Activated T-cell treated with anti-CD3 and anti-CD28 coated beads, Interleukin-2, amount 50 U/mL, for 72 hours (primary cell): ENCODE measurements at regions not wholly inside any gene's neighbourhood (a gene's known extent, or its start where the extent isn't known, plus 50 kb on each side); places are given as distances from the start of the nearest gene placed in this dataset.

Source experiments
- ATAC-seq, 2 donors: fragments of 150-1000 bp; cut with Tn5 transposase; replicated peaks in 1 of 2; 2 replicates each; pipeline ENCODE4 v1.10.0; 2021; ENCODE audit warnings: moderate library complexity in 2 of 2, mild to moderate bottlenecking in 1 of 2
- DNase-seq, 2 donors: peaks; one replicate each; pipeline ENCODE4 v3.0.0; 2021 to 2022; ENCODE audit warnings: mixed read lengths in 1 of 2
- H3K27ac Mint-ChIP-seq: one replicate; pipeline ENCODE4 v1.8.0; 2022; ENCODE audit warnings: mild to moderate bottlenecking, moderate library complexity, mixed read lengths
- H3K27me3 Mint-ChIP-seq: one replicate; pipeline ENCODE4 v1.8.0; 2022; ENCODE audit warnings: low read depth, mixed read lengths
- H3K36me3 Mint-ChIP-seq, 2 donors: one replicate each; pipeline ENCODE4 v1.8.0; 2022; ENCODE audit warnings: mixed read lengths in 2 of 2, mild to moderate bottlenecking in 1 of 2; ENCODE audit not compliant: insufficient read depth in 2 of 2
- H3K4me1 Mint-ChIP-seq: one replicate; pipeline ENCODE4 v1.8.0; 2022; ENCODE audit warnings: low read depth, mixed read lengths
- H3K4me3 Mint-ChIP-seq, 2 donors: one replicate each; pipeline ENCODE4 v1.8.0; 2022; ENCODE audit warnings: mild to moderate bottlenecking in 2 of 2, mixed read lengths in 2 of 2, moderate library complexity in 2 of 2
- H3K9me3 Mint-ChIP-seq, 2 donors: one replicate each; pipeline ENCODE4 v1.8.0; 2022; ENCODE audit warnings: mixed read lengths in 2 of 2

DNA sequence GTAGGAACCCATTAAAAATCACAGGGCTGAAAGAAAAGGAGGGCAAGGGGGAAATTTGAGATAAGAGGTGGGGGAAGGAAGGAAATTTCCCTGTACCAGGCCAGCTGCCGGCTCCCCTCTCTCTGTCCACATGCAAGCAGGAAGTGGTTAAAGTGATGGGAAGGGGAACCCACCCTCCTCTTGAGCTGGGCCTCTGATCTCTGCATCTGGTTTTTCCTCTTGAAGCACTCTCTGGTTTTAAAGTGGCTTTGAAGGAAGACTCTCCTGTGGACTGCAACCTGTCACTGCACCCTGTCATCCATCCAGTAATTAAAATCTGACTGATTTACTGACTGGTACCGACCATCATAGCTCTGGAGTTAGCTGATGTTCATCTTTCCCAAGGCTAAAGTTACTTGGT, 239.6 kb downstream of the TSHZ3 start:
- Mint-ChIP-seq H3K36me3 (no peaks in the 10 kb centered on the region), H3K9me3 (no peaks in the 10 kb centered on the region), H3K27ac (no peak overlapping the region), H3K4me1 (peaks cover 14% of the 10 kb centered on the region), H3K4me3 (no peak overlapping the region), H3K27me3 (peaks cover 48% of the 10 kb centered on the region)
- ATAC-seq (no peak), DNase-seq (no peak)

DNA sequence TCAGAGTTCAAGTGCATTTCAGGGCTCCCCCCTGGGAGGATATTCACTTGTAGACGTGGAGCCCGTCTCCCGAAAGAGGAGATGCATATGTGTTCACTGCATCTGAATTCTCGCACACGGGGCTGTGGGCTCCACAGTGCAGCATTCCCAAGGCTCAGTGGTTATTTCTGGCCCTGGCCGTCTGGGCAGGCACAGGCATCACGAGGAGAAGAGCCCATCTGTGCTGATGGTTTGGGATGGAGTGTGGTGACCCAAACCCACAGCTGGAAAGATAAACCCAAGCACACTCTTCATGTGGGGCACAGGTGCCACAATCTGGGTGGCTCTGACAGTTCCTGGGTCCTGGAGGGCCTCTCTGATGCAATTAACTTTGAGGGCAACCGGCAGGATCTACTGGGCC, 242.1 kb downstream of the TSHZ3 start:
- ATAC-seq (no peak), DNase-seq (no peak)
- no peak overlapping the region for H3K4me3 Mint-ChIP-seq
- peaks cover 14% of the 10 kb centered on the region for H3K4me1 Mint-ChIP-seq
- no peaks in the 10 kb centered on the region for H3K36me3 Mint-ChIP-seq
- peaks cover 31% of the 10 kb centered on the region for H3K27me3 Mint-ChIP-seq
- H3K27ac Mint-ChIP-seq, result no peak overlapping the region
- no peaks in the 10 kb centered on the region for H3K9me3 Mint-ChIP-seq

DNA sequence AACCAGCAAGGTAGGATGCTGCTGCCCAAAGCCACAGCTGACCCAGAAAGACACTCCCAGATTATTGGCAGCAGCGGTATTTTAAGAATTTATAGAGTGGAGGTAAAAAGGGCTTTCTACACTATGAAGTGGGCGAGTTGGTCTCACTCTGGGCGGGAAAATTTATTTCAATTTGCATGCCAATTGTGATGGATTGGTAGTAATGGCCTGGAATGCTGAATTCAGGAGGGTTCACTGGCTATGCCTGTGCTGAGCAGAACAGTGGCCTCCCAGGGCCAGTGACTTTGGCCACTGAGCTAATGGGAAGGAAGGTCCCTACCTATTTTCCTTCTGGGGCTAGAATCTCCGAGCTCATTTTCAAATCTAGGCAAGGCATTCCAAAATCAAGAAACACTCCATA, 243.5 kb downstream of the TSHZ3 start:
- Mint-ChIP-seq H3K4me3 (no peak overlapping the region), H3K9me3 (no peaks in the 10 kb centered on the region), H3K4me1 (peaks cover 14% of the 10 kb centered on the region), H3K27me3 (peaks cover 19% of the 10 kb centered on the region), H3K27ac (no peak overlapping the region), H3K36me3 (no peaks in the 10 kb centered on the region)
- DNase-seq (no peak), ATAC-seq (no peak)

DNA sequence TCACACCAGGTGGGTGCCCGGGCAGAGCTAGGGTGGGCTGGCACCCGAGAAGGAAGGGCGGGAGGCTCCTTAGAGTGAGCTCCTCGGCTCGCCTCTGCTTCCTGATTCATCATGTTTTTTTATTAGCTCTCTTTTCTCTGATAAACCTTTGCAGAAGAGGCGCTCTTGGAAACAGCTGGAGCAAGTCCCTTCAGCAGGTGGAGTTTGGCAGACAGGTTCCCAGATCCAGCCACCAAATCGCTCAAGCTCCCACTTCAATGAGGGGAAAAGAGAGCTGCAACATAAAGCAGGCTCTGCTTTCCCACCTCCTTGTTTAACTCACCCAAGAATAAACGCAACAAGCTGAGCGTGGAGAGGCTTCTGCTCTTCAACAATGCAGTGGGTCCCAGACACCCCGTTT, 244.8 kb downstream of the TSHZ3 start:
- no peak overlapping the region for H3K27ac Mint-ChIP-seq
- peaks cover 4% of the 10 kb centered on the region for H3K4me1 Mint-ChIP-seq
- H3K9me3 Mint-ChIP-seq, result no peaks in the 10 kb centered on the region
- no peaks in the 10 kb centered on the region for H3K36me3 Mint-ChIP-seq
- DNase-seq (no peak), ATAC-seq (no peak)
- H3K27me3 Mint-ChIP-seq, result peaks cover 13% of the 10 kb centered on the region
- H3K4me3 Mint-ChIP-seq, result no peak overlapping the region

- DNase-seq (no peak), ATAC-seq (no peak)
- Mint-ChIP-seq H3K27ac (no peak overlapping the region), H3K4me1 (no peaks in the 10 kb centered on the region), H3K36me3 (no peaks in the 10 kb centered on the region), H3K4me3 (no peak overlapping the region), H3K9me3 (no peaks in the 10 kb centered on the region), H3K27me3 (peaks cover under 1% of the 10 kb centered on the region)
These were observed 246.0 kb downstream of the TSHZ3 start for GRCh38 chr19:31103228-31103627.

- Mint-ChIP-seq H3K4me1 (no peaks in the 10 kb centered on the region), H3K27ac (no peak overlapping the region), H3K4me3 (no peak overlapping the region), H3K9me3 (no peaks in the 10 kb centered on the region), H3K27me3 (no peaks in the 10 kb centered on the region), H3K36me3 (no peaks in the 10 kb centered on the region)
- ATAC-seq (no peak), DNase-seq (no peak)
These were observed 246.6 kb downstream of the TSHZ3 start for GRCh38 chr19:31102674-31103073.

DNA sequence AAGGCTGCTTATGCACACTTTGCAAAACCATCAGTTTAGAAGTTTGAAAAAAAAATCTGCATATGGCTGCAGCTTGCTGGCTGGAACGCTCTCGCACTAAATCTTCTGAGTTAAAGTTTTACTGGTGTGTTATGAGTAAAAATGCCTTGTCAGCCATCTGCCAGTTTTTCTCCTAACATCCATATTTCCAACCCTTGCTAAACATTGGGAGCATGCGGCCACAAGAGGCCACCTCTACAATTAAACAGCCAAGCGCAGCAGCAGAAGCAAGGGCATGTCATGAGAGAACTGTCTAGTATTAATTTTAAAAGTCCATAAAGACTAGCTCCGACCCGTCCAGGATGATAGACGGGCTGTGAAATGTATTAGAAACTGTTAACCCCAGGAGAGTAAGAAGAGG, 248.3 kb downstream of the TSHZ3 start:
- DNase-seq (no peak), ATAC-seq (no peak)
- H3K27me3 Mint-ChIP-seq, result no peaks in the 10 kb centered on the region
- H3K9me3 Mint-ChIP-seq, result no peaks in the 10 kb centered on the region
- no peaks in the 10 kb centered on the region for H3K36me3 Mint-ChIP-seq
- no peak overlapping the region for H3K27ac Mint-ChIP-seq
- no peak overlapping the region for H3K4me3 Mint-ChIP-seq
- no peaks in the 10 kb centered on the region for H3K4me1 Mint-ChIP-seq

- Mint-ChIP-seq H3K27ac (no peak overlapping the region), H3K4me3 (no peak overlapping the region), H3K36me3 (no peaks in the 10 kb centered on the region)
These were observed 249.0 kb downstream of the TSHZ3 start for GRCh38 chr19:31100206-31100590.

GRCh38 chr19:31099515-31100205, 249.6 kb downstream of the TSHZ3 start:
- H3K27ac Mint-ChIP-seq, result no peak overlapping the region
- no peaks in the 10 kb centered on the region for H3K4me1 Mint-ChIP-seq
- H3K27me3 Mint-ChIP-seq, result no peaks in the 10 kb centered on the region
- no peaks in the 10 kb centered on the region for H3K9me3 Mint-ChIP-seq
- no peak for ATAC-seq
- DNase-seq, result no peak
- H3K36me3 Mint-ChIP-seq, result no peaks in the 10 kb centered on the region
- H3K4me3 Mint-ChIP-seq, result no peak overlapping the region

More at GRCh38 chr19:31100206-31100590, 249.0 kb downstream of the TSHZ3 start:
- Mint-ChIP-seq H3K4me1 (no peaks in the 10 kb centered on the region), H3K27me3 (no peaks in the 10 kb centered on the region), H3K9me3 (no peaks in the 10 kb centered on the region)
- no peak for ATAC-seq
- DNase-seq, result no peak

GRCh38 chr19:31098836-31099235, 250.4 kb downstream of the TSHZ3 start:
- Mint-ChIP-seq H3K4me1 (no peaks in the 10 kb centered on the region), H3K27ac (no peak overlapping the region), H3K27me3 (no peaks in the 10 kb centered on the region), H3K36me3 (no peaks in the 10 kb centered on the region), H3K9me3 (no peaks in the 10 kb centered on the region), H3K4me3 (no peak overlapping the region)
- no peak for ATAC-seq
- DNase-seq, result no peak

GRCh38 chr19:31096935-31097545, 252.2 kb downstream of the TSHZ3 start:
- Mint-ChIP-seq H3K36me3 (no peaks in the 10 kb centered on the region), H3K27me3 (no peaks in the 10 kb centered on the region), H3K4me1 (no peaks in the 10 kb centered on the region), H3K27ac (no peak overlapping the region), H3K4me3 (no peak overlapping the region), H3K9me3 (no peaks in the 10 kb centered on the region)
- no peak for DNase-seq
- no peak for ATAC-seq

DNA sequence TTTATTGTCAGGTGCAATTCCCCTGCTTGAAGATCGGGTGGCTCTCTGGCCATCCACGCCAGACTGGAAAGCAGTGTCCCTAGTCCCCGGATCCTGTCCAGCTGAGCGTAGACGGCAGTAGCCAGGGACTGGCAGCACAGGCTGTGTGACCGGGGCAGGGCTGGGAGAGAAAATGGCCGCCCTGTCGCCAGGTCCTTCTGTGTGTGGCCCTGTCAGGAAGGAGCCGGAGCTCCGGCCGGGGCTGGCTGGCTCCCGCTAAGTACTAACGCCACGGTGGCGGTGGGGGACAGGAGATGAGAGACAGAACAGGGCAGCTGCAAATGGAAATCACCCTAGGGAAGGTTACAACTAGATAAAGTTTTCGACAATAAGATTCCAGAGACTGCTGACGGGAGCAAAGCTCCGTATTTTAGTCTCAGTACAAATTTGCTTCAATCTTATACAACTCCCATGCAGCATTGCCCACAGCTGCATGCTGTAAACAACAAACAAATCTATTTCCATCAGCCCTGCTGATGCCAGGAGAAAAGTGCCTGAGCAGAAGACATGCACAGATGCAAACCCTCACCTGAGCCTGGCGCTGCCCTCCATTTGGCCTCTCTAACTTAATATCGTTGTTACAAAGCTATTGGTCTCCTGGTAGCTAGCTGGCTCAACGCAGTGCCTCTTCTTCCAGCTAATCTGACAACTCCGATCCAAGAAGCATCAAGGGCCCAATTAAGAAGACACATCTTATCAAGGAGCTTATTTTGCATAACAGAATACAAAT, 253.0 kb downstream of the TSHZ3 start:
- ATAC-seq (no peak), DNase-seq (no peak)
- Mint-ChIP-seq H3K36me3 (no peaks in the 10 kb centered on the region), H3K27ac (no peak overlapping the region), H3K9me3 (no peaks in the 10 kb centered on the region), H3K27me3 (no peaks in the 10 kb centered on the region), H3K4me3 (no peak overlapping the region), H3K4me1 (no peaks in the 10 kb centered on the region)

DNA sequence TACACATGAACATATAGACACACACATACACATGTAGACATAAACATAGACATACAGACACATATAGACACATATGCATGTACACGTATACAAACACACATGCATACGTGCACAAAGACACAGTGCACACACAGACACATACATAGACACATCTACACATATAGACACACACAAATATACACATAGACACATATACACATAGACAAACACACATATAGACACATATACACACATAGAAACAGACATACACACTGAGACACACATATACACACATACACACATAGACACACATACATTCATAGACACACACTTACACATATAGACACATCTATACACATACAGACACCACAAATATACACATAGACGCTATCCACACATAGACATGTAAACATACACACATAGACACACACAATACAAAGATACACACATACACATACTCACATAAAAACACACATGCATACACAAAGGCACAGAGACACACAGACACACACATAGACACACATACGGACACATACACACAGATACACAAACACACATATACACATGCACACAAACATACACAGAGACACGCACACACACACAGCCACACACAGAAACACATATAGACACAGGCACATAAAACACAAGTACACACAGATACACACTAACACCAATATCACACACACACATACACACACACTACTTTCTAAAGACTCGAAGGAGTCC, 254.0 kb downstream of the TSHZ3 start:
- no peaks in the 10 kb centered on the region for H3K9me3 Mint-ChIP-seq
- H3K4me3 Mint-ChIP-seq, result no peak overlapping the region
- H3K36me3 Mint-ChIP-seq, result no peaks in the 10 kb centered on the region
- H3K27me3 Mint-ChIP-seq, result peaks cover 5% of the 10 kb centered on the region
- no peak for ATAC-seq
- H3K4me1 Mint-ChIP-seq, result no peaks in the 10 kb centered on the region
- H3K27ac Mint-ChIP-seq, result no peak overlapping the region
- DNase-seq, result no peak
